Sigmoid colon (tissue), 6 donors: ENCODE measurements at regions not wholly inside any gene's neighbourhood (a gene's known extent, or its start where the extent isn't known, plus 50 kb on each side); places are given as distances from the start of the nearest gene placed in this dataset.

Source experiments
- DNase-seq: peaks from one replicate; pipeline ENCODE4 v3.0.0-alpha.2; 2019
- H3K27ac ChIP-seq, 4 donors: fragments of 200-600 bp; sonication (generic); one replicate each; pipeline ENCODE4 v1.5.1; 2016 to 2019; ENCODE audit warnings: mild to moderate bottlenecking in 1 of 4
- H3K27me3 ChIP-seq, 3 donors: fragments of 200-600 bp; sonication (generic); one replicate each; pipeline ENCODE4 v1.5.1; 2019; ENCODE audit warnings: mild to moderate bottlenecking in 1 of 3
- H3K36me3 ChIP-seq, 4 donors: fragments of 200-600 bp; sonication (generic); one replicate each; pipeline ENCODE4 v1.5.1; 2016 to 2019
- H3K4me1 ChIP-seq, 4 donors: fragments of 200-600 bp; sonication (generic); one replicate each; pipeline ENCODE4 v1.5.1; 2017 to 2019
- H3K4me3 ChIP-seq, 4 donors: fragments of 200-600 bp; sonication (generic); one replicate each; pipeline ENCODE4 v1.5.1; 2017 to 2019; ENCODE audit warnings: mild to moderate bottlenecking in 2 of 4, moderate library complexity in 1 of 4
- H3K9me3 ChIP-seq, 4 donors: fragments of 200-600 bp in 3 of 4; sonication (generic) in 3 of 4; one replicate each; pipeline versions ENCODE4 v1.5.1 to v1.6.1; 2013 to 2019
- EP300 ChIP-seq, 4 donors: sonication (generic); formaldehyde crosslinking; IDR thresholded peaks; one replicate each; pipeline ENCODE4 v1.6.1; 2017; ENCODE audit warnings: antibody characterized with exemption in 4 of 4
- POLR2A ChIP-seq, 2 donors: fragments of 450-650 bp; IDR thresholded peaks; one replicate each; pipeline ENCODE4 v1.6.1; 2016; ENCODE audit warnings: antibody characterized with exemption in 2 of 2, mild to moderate bottlenecking in 2 of 2, moderate library complexity in 2 of 2
- POLR2AphosphoS5 ChIP-seq, 4 donors: sonication (generic); formaldehyde crosslinking; IDR thresholded peaks; one replicate each; pipeline ENCODE4 v1.6.1; 2017; ENCODE audit warnings: antibody characterized with exemption in 4 of 4
- WGBS, 2 donors: extraction: QIAGEN DNeasy Blood & Tissue Kit; methylation state at CpG; one replicate each; pipeline ENCODE4 v1.1.7; 2013; 5-methylcytosine and 5-hydroxymethylcytosine counted together
- intact Hi-C: fragments of 100-400 bp; cut with DNase I; formaldehyde crosslinking; loops from one replicate; pipeline ENCODE4 v1.15.1; 2023
- TF ChIP-seq, protein P1 (sequence below), 4 experiments: fragments of 450-650 bp in 3 of 4; fragments of 200-600 bp in 1 of 4; IDR thresholded peaks; one replicate each; pipeline ENCODE4 v1.5.1; 2016 to 2019; ENCODE audit warnings: antibody characterized with exemption in 4 of 4, mild to moderate bottlenecking in 3 of 4, moderate library complexity in 2 of 4
- donor health status: healthy with polysubstance abuse.
- donor health status: healthy.

DNA sequence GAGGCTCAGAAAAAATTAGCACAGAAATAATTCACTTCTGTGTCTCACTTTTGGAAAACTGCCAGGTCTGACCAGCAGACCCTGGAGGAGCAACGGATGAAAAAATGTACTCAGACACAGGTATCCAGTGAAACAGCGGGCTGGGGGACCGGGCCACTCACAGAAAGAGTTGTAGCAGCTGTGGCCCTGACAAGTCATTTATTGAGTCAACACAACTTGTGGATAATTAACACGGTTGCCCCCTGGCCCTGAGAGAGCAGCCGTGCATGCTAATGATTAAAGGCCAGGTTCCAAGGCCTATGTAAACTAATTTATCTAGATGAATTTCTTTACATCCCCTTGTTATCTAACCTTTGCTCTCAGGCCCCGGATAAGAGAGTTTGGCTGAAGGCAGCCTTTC lies 131.3 kb downstream of the AASDHPPT start:
- H3K9me3 ChIP-seq = no peaks in the 10 kb centered on the region
- H3K4me3 ChIP-seq = no peak overlapping the region
- 19 to 47% methylated on average over 6 of the region's 6 CpGs for WGBS, 2 donors
- H3K27me3 ChIP-seq = no peaks in the 10 kb centered on the region
- H3K36me3 ChIP-seq = no peaks in the 10 kb centered on the region
- intact Hi-C loops = no loop called here
- no peak overlapping the region for H3K27ac ChIP-seq
- no peak for DNase-seq
- TF ChIP-seq, protein P1, sequence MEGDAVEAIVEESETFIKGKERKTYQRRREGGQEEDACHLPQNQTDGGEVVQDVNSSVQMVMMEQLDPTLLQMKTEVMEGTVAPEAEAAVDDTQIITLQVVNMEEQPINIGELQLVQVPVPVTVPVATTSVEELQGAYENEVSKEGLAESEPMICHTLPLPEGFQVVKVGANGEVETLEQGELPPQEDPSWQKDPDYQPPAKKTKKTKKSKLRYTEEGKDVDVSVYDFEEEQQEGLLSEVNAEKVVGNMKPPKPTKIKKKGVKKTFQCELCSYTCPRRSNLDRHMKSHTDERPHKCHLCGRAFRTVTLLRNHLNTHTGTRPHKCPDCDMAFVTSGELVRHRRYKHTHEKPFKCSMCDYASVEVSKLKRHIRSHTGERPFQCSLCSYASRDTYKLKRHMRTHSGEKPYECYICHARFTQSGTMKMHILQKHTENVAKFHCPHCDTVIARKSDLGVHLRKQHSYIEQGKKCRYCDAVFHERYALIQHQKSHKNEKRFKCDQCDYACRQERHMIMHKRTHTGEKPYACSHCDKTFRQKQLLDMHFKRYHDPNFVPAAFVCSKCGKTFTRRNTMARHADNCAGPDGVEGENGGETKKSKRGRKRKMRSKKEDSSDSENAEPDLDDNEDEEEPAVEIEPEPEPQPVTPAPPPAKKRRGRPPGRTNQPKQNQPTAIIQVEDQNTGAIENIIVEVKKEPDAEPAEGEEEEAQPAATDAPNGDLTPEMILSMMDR (IDR thresholded peaks at IDR 0.05) = no peak
- no peak for TF ChIP-seq POLR2AphosphoS5 (IDR thresholded peaks at IDR 0.05)
- TF ChIP-seq POLR2A (IDR thresholded peaks at IDR 0.05) = no peak
- TF ChIP-seq EP300 (IDR thresholded peaks at IDR 0.05) = no peak
- no peaks in the 10 kb centered on the region for H3K4me1 ChIP-seq

DNA sequence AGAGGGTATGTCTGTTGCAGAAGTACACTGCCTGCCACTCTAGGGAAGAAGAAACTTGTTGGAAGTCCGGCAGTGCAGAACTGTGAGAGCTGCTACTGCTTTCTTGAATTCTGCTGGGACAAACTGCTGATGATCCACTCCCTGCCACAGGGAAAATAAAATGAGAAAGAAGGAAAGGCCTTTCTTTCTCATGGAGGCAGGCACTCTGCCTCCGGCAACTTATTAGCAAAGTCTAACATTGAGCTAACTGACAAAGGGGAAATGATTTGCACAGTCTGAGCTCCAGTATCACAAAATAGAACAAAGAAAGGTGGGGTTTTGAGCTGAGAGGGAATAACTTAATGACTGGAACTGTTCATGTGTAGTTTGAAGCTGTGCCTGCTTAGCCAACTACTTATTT lies 134.6 kb downstream of the AASDHPPT start:
- 27 to 69% methylated on average over 2 of the region's 2 CpGs for WGBS, 2 donors
- no peak overlapping the region for H3K27ac ChIP-seq
- no peaks in the 10 kb centered on the region for H3K36me3 ChIP-seq
- TF ChIP-seq POLR2A (IDR thresholded peaks at IDR 0.05) (no peak), POLR2AphosphoS5 (IDR thresholded peaks at IDR 0.05) (no peak), EP300 (IDR thresholded peaks at IDR 0.05) (no peak)
- TF ChIP-seq, protein P1 (IDR thresholded peaks at IDR 0.05) = no peak
- no peaks in the 10 kb centered on the region for H3K4me1 ChIP-seq
- H3K9me3 ChIP-seq = peaks cover 0 to 4% (median 0%) of the 10 kb centered on the region in 4 donors
- no peak overlapping the region for H3K4me3 ChIP-seq
- no peak for DNase-seq
- intact Hi-C loops = no loop called here
- no peaks in the 10 kb centered on the region for H3K27me3 ChIP-seq

DNA sequence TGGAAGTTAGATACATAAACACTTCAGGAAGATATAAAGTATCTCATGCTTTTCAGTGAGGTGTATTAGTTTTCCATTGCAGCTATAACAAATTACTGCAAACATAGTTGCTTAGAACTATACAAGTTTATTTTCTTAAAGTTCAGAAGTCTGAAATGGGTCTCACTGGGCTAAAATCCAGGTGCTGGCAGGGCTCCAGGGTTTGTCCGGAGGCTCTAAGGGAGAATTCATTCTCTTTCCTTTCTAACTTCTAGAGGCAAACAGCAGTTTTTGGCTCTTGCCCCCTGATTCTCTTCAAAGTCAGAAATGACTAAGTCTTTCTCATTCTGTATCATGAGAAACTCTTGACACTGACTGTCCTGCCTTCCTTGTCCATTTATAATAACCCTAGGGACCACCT lies 138.8 kb downstream of the AASDHPPT start:
- Histone ChIP-seq H3K36me3 (no peaks in the 10 kb centered on the region), H3K27me3 (no peaks in the 10 kb centered on the region), H3K4me3 (no peak overlapping the region), H3K4me1 (no peaks in the 10 kb centered on the region), H3K27ac (no peak overlapping the region), H3K9me3 (peaks cover 0 to 4% (median 2%) of the 10 kb centered on the region in 4 donors)
- no peak for TF ChIP-seq EP300 (IDR thresholded peaks at IDR 0.05)
- TF ChIP-seq POLR2A (IDR thresholded peaks at IDR 0.05) = no peak
- TF ChIP-seq, protein P1 (IDR thresholded peaks at IDR 0.05) = no peak
- TF ChIP-seq POLR2AphosphoS5 (IDR thresholded peaks at IDR 0.05) = no peak
- 58 to 75% methylated on average over 1 of the region's 1 CpG for WGBS, 2 donors
- DNase-seq = no peak
- intact Hi-C loops = no loop called here

DNA sequence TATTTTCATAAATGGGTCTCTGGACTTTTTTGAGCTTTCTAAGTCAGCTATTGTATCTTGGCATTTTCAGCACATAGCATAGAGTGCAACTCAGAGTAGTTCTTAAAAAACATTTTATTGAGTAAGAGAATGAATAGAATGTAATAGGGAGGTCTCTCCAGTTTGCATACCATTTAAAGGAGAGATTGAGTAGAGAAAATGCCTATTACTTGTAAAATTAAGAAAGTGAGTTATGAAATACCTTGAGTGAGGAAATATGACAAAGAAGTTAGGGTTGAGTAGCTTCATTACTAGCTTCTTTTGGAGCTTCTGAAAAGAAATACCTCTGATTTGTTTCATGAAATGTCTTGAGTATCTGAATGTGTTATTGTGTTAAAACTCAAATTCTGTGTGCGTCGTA lies 140.0 kb downstream of the AASDHPPT start:
- H3K4me1 ChIP-seq = no peaks in the 10 kb centered on the region
- H3K4me3 ChIP-seq = no peak overlapping the region
- intact Hi-C loops = no loop called here
- H3K27ac ChIP-seq = no peak overlapping the region
- 94 to 99% methylated on average over 2 of the region's 2 CpGs for WGBS, 2 donors
- no peak for DNase-seq
- TF ChIP-seq EP300 (IDR thresholded peaks at IDR 0.05) (no peak), POLR2AphosphoS5 (IDR thresholded peaks at IDR 0.05) (no peak), POLR2A (IDR thresholded peaks at IDR 0.05) (no peak)
- TF ChIP-seq, protein P1 (IDR thresholded peaks at IDR 0.05) = no peak
- H3K36me3 ChIP-seq = no peaks in the 10 kb centered on the region
- H3K27me3 ChIP-seq = no peaks in the 10 kb centered on the region
- H3K9me3 ChIP-seq = peaks cover 0 to 6% (median 3%) of the 10 kb centered on the region in 4 donors

DNA sequence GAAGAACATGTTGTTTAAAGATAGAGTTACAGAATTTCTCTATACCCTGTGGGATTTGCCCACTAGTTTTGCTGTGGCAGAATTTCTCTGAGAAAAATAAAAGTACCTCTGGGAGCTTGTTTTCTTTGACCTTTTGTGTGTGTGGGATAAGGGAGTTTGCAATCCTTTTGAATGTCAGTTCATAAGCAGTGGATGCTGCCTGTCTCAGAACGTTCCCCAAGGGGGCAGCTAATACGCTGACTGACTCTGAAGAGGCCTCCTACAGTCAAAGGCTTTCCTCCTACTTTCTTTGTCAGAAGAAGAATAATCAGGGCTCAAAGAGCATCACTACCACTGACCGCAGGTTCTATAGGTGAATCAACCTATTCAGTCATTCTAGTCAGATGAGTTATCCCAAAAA lies 140.6 kb downstream of the AASDHPPT start:
- intact Hi-C loops = no loop called here

More for the DNA sequence above, 140.6 kb downstream of the AASDHPPT start:
- Histone ChIP-seq H3K36me3 (no peaks in the 10 kb centered on the region), H3K4me1 (no peaks in the 10 kb centered on the region), H3K27me3 (no peaks in the 10 kb centered on the region), H3K4me3 (no peak overlapping the region), H3K27ac (no peak overlapping the region), H3K9me3 (peaks cover 0 to 12% (median 5%) of the 10 kb centered on the region in 4 donors)
- DNase-seq = no peak
- WGBS, 2 donors = 80 to 81% methylated on average over 3 of the region's 3 CpGs
- TF ChIP-seq, protein P1 (IDR thresholded peaks at IDR 0.05) = no peak
- TF ChIP-seq POLR2A (IDR thresholded peaks at IDR 0.05) = no peak
- TF ChIP-seq EP300 (IDR thresholded peaks at IDR 0.05) = no peak
- no peak for TF ChIP-seq POLR2AphosphoS5 (IDR thresholded peaks at IDR 0.05)
